ENCODE measurements at regions not wholly inside any gene's neighbourhood (a gene's known extent, or its start where the extent isn't known, plus 50 kb on each side); places are given as distances from the start of the nearest gene placed in this dataset.
"Not testable (repeated sequence)": the region's sequence is repeated elsewhere in the genome, so short reads cannot be mapped to it uniquely, and the experiment has no call there.

GRCh38 chr21:23926430-23926829 lies 1680.9 kb downstream of the MRPL39 start:
- TF ChIP-seq, protein P1, sequence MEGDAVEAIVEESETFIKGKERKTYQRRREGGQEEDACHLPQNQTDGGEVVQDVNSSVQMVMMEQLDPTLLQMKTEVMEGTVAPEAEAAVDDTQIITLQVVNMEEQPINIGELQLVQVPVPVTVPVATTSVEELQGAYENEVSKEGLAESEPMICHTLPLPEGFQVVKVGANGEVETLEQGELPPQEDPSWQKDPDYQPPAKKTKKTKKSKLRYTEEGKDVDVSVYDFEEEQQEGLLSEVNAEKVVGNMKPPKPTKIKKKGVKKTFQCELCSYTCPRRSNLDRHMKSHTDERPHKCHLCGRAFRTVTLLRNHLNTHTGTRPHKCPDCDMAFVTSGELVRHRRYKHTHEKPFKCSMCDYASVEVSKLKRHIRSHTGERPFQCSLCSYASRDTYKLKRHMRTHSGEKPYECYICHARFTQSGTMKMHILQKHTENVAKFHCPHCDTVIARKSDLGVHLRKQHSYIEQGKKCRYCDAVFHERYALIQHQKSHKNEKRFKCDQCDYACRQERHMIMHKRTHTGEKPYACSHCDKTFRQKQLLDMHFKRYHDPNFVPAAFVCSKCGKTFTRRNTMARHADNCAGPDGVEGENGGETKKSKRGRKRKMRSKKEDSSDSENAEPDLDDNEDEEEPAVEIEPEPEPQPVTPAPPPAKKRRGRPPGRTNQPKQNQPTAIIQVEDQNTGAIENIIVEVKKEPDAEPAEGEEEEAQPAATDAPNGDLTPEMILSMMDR (IDR thresholded peaks at IDR 0.05), result not testable (repeated sequence)
- TF ChIP-seq POLR2A, EP300 (IDR thresholded peaks at IDR 0.05): not testable (repeated sequence)
